Liver (tissue), 8 donors: ENCODE measurements at regions not wholly inside any gene's neighbourhood (a gene's known extent, or its start where the extent isn't known, plus 50 kb on each side); places are given as distances from the start of the nearest gene placed in this dataset.

ENCODE experiments used
- DNase-seq: peaks from one replicate; pipeline ENCODE4 v3.0.0-alpha.2; 2017; ENCODE audit warnings: low spot score
- H3K27ac ChIP-seq, 2 donors: one replicate each; pipeline ENCODE4 v1.7.0; 2013; ENCODE audit warnings: inconsistent platforms in 2 of 2, low read length in 2 of 2, control low read depth in 1 of 2, low read depth in 1 of 2, mild to moderate bottlenecking in 1 of 2
- H3K27me3 ChIP-seq, 4 donors: one replicate each; pipeline versions ENCODE4 v1.6.1 to v1.7.0; 2013; ENCODE audit warnings: low read length in 3 of 4, inconsistent platforms in 1 of 4, mild to moderate bottlenecking in 1 of 4, moderate library complexity in 1 of 4; ENCODE audit not compliant: control insufficient read depth in 4 of 4, insufficient read depth in 4 of 4
- H3K36me3 ChIP-seq, 4 donors: one replicate each; pipeline versions ENCODE4 v1.6.1 to v1.7.0; 2013; ENCODE audit warnings: low read length in 3 of 4, mild to moderate bottlenecking in 3 of 4, low read depth in 1 of 4, moderate library complexity in 1 of 4; ENCODE audit not compliant: control insufficient read depth in 4 of 4, insufficient read depth in 3 of 4
- H3K4me1 ChIP-seq, 4 donors: one replicate each; pipeline versions ENCODE4 v1.6.1 to v1.7.0; 2013; ENCODE audit warnings: low read length in 3 of 4, mild to moderate bottlenecking in 3 of 4, moderate library complexity in 1 of 4; ENCODE audit not compliant: control insufficient read depth in 4 of 4, insufficient read depth in 4 of 4
- H3K4me3 ChIP-seq, 3 donors: one replicate each; pipeline versions ENCODE4 v1.6.1 to v1.7.0; 2013; ENCODE audit warnings: low read length in 3 of 3, control low read depth in 1 of 3, low read depth in 1 of 3, mild to moderate bottlenecking in 1 of 3
- H3K9ac ChIP-seq, 2 donors: one replicate each; pipeline ENCODE4 v1.7.0; 2013; ENCODE audit warnings: low read length in 2 of 2, mild to moderate bottlenecking in 2 of 2, moderate library complexity in 2 of 2, control low read depth in 1 of 2, low read depth in 1 of 2
- H3K9me3 ChIP-seq, 4 donors: one replicate each; pipeline versions ENCODE4 v1.6.1 to v1.7.0; 2013; ENCODE audit warnings: low read length in 3 of 4; ENCODE audit not compliant: control insufficient read depth in 4 of 4
- ATF3 ChIP-seq: IDR thresholded peaks from 2 replicates; pipeline ENCODE4 v1.6.1; 2016; ENCODE audit warnings: antibody characterized with exemption
- CTCF ChIP-seq: fragments of 150-350 bp; IDR thresholded peaks from 2 replicates; pipeline ENCODE4 v1.5.1; 2017; ENCODE audit warnings: improper control_type of control experiment, low read depth, low read length; ENCODE audit not compliant: missing input control
- EGR1 ChIP-seq, 2 donors: IDR thresholded peaks; 2 replicates each; pipeline ENCODE4 v1.6.1; 2016 to 2018; ENCODE audit warnings: antibody characterized with exemption in 2 of 2, low read depth in 2 of 2
- FOXA1 ChIP-seq: IDR thresholded peaks from 2 replicates; pipeline ENCODE4 v1.6.1; 2016; ENCODE audit warnings: antibody characterized with exemption
- FOXA2 ChIP-seq: IDR thresholded peaks from 2 replicates; pipeline ENCODE4 v1.6.1; 2016; ENCODE audit warnings: antibody characterized with exemption
- HNF4A ChIP-seq, 2 donors: conservative IDR thresholded peaks; 2 replicates each; pipeline ENCODE4 v1.6.1; 2016; ENCODE audit warnings: antibody characterized with exemption in 2 of 2, mild to moderate bottlenecking in 2 of 2
- HNF4G ChIP-seq: IDR thresholded peaks from 2 replicates; pipeline ENCODE4 v1.6.1; 2016; ENCODE audit warnings: antibody characterized with exemption
- JUND ChIP-seq, 2 donors: IDR thresholded peaks; 2 replicates each; pipeline ENCODE4 v1.6.1; 2016; ENCODE audit warnings: antibody characterized with exemption in 2 of 2
- NR2F2 ChIP-seq: IDR thresholded peaks from 2 replicates; pipeline ENCODE4 v1.6.1; 2016; ENCODE audit warnings: antibody characterized with exemption
- RAD21 ChIP-seq, 2 donors: IDR thresholded peaks; 2 replicates each; pipeline ENCODE4 v1.6.1; 2016; ENCODE audit warnings: antibody characterized with exemption in 2 of 2, mild to moderate bottlenecking in 2 of 2
- REST ChIP-seq: IDR thresholded peaks from 2 replicates; pipeline ENCODE4 v1.6.1; 2016; ENCODE audit warnings: antibody characterized with exemption, mild to moderate bottlenecking
- RXRA ChIP-seq, 2 donors: IDR thresholded peaks; 2 replicates each; pipeline ENCODE4 v1.6.1; 2017 to 2018; ENCODE audit warnings: antibody characterized with exemption in 2 of 2, mild to moderate bottlenecking in 1 of 2
- SP1 ChIP-seq: IDR thresholded peaks from 2 replicates; pipeline ENCODE4 v1.6.1; 2018; ENCODE audit warnings: antibody characterized with exemption, mild to moderate bottlenecking
- TAF1 ChIP-seq: conservative IDR thresholded peaks from 2 replicates; pipeline ENCODE4 v1.6.1; 2016; ENCODE audit warnings: antibody characterized with exemption, mild to moderate bottlenecking
- YY1 ChIP-seq: IDR thresholded peaks from 2 replicates; pipeline ENCODE4 v1.6.1; 2016; ENCODE audit warnings: antibody characterized with exemption, mild to moderate bottlenecking
- ZBTB33 ChIP-seq: IDR thresholded peaks from 2 replicates; pipeline ENCODE4 v1.6.1; 2016; ENCODE audit warnings: antibody characterized with exemption
- WGBS: extraction: QIAGEN DNeasy Blood & Tissue Kit; methylation state at CpG from one replicate; pipeline ENCODE4 v1.1.7; 2013; 5-methylcytosine and 5-hydroxymethylcytosine counted together
- TF ChIP-seq, protein P1 (sequence below): IDR thresholded peaks from 2 replicates; pipeline ENCODE4 v1.6.1; 2016; ENCODE audit warnings: antibody characterized with exemption
- donor health status: healthy.
- donor health status: healthy.
- donor health status: healthy.
- donor health status: healthy.
- donor health status: healthy.

- TF ChIP-seq ATF3 (no peak), EGR1 (IDR thresholded peaks at IDR 0.05; ENCODE audit: low read depth in 2 of 2) (no peak), RXRA (IDR thresholded peaks at IDR 0.05) (no peak), NR2F2 (no peak), FOXA2 (no peak)
Observed at GRCh38 chr6:147990159-147990558, 352.5 kb upstream of the SASH1 start (continued).

- Histone ChIP-seq H3K4me1 (no peaks in the 10 kb centered on the region), H3K27ac (no peak overlapping the region), H3K36me3 (no peaks in the 10 kb centered on the region), H3K9me3 (no peaks in the 10 kb centered on the region), H3K4me3 (no peak overlapping the region), H3K9ac (no peak overlapping the region), H3K27me3 (no peaks in the 10 kb centered on the region)
- no peak for DNase-seq
- 74% methylated on average over 3 of the region's 3 CpGs for WGBS
- TF ChIP-seq SP1 (no peak), YY1 (no peak), HNF4A (conservative IDR thresholded peaks at IDR 0.05) (no peak), ZBTB33 (no peak), FOXA1 (no peak), NR2F2 (no peak), CTCF (no peak), RAD21 (IDR thresholded peaks at IDR 0.05) (no peak), RXRA (IDR thresholded peaks at IDR 0.05) (no peak), EGR1 (IDR thresholded peaks at IDR 0.05; ENCODE audit: low read depth in 2 of 2) (no peak), JUND (IDR thresholded peaks at IDR 0.05) (no peak)
Observed at GRCh38 chr6:147991961-147992360, 350.7 kb upstream of the SASH1 start.

DNA sequence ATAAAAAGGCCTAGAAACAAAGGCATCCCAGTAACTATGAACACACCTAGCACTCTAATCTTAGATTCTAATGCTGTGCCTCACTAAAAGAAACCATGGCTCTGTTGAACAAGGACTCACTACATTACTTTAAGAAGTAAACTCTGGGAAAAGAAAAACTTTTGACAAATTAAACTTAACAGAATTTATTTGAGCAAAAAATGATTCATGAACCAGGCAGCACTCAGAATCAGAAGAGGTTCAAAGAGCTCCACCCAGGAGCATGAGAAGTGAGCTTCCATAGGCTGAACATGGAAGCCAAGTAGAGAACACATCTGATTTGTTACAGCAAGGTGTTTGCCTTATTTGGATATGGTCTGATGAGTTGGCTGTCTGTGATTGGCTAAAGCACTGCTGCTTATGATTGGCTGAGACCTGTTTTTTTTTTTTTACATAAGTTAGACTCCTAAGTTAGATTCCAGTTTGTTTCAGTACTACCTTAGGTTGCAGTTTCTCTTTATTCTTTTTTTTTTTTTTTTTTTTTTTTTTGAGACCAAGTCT lies 343.6 kb upstream of the SASH1 start:
- H3K27me3 ChIP-seq: no peaks in the 10 kb centered on the region
- DNase-seq: no peak
- no peak overlapping the region for H3K4me3 ChIP-seq
- no peaks in the 10 kb centered on the region for H3K4me1 ChIP-seq
- H3K9ac ChIP-seq: no peak overlapping the region
- H3K9me3 ChIP-seq: peaks cover 0 to 2% (median 0%) of the 10 kb centered on the region in 4 donors
- no peaks in the 10 kb centered on the region for H3K36me3 ChIP-seq
- H3K27ac ChIP-seq: no peak overlapping the region
- TF ChIP-seq HNF4G: no peak
- no peak for TF ChIP-seq FOXA1
- no peak for TF ChIP-seq HNF4A (conservative IDR thresholded peaks at IDR 0.05)
- TF ChIP-seq, protein P1, sequence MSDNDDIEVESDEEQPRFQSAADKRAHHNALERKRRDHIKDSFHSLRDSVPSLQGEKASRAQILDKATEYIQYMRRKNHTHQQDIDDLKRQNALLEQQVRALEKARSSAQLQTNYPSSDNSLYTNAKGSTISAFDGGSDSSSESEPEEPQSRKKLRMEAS: no peak
- TF ChIP-seq RXRA (IDR thresholded peaks at IDR 0.05): no peak
- no peak for TF ChIP-seq ATF3
- no peak for TF ChIP-seq JUND (IDR thresholded peaks at IDR 0.05)
- no peak for TF ChIP-seq FOXA2
- no peak for TF ChIP-seq TAF1
- no peak for TF ChIP-seq CTCF
- TF ChIP-seq RAD21 (IDR thresholded peaks at IDR 0.05): no peak
- TF ChIP-seq NR2F2: no peak
- no peak for TF ChIP-seq ZBTB33
- no peak for TF ChIP-seq REST
